HEK293 (cell line): ENCODE measurements at regions not wholly inside any gene's neighbourhood (a gene's known extent, or its start where the extent isn't known, plus 50 kb on each side); places are given as distances from the start of the nearest gene placed in this dataset.

Experiments
- CTCF ChIA-PET: fragments of 350-600 bp; formaldehyde crosslinking; extraction: SDS; loops from one replicate; lab custom pipeline; 2021; ENCODE audit warnings: antibody characterized with exemption; lab: Yijun Ruan, JAX
- POLR2A ChIA-PET: fragments of 300-600 bp; formaldehyde crosslinking; extraction: SDS; loops from one replicate; lab custom pipeline; 2020; ENCODE audit warnings: antibody characterized with exemption, inconsistent platforms; lab: Yijun Ruan, JAX
- H3K27ac ChIP-seq: fragments of 200-500 bp; sonication (Bioruptor generic); 2 replicates; pipeline ENCODE4 v1.5.1; 2014; ENCODE audit warnings: low read depth, low read length, control low read depth, inconsistent platforms; ENCODE audit errors: extremely low read depth
- H3K36me3 ChIP-seq, 2 experiments: fragments of 200-500 bp in 1 of 2; sonication (Bioruptor generic) in 1 of 2; 1 replicate in 1 of 2; 2 replicates in 1 of 2; pipeline ENCODE4 v1.5.1; 2014 to 2017; ENCODE audit warnings: inconsistent platforms in 2 of 2, low read length in 2 of 2; ENCODE audit not compliant: control insufficient read depth in 2 of 2, insufficient read depth in 1 of 2
- H3K4me1 ChIP-seq: fragments of 200-500 bp; sonication (Bioruptor generic); 2 replicates; pipeline ENCODE4 v1.5.1; 2014; ENCODE audit warnings: mild to moderate bottlenecking, low read length, inconsistent platforms; ENCODE audit not compliant: control insufficient read depth, insufficient read depth
- H3K4me3 ChIP-seq: 2 replicates; pipeline ENCODE4 v1.5.1; 2011; ENCODE audit warnings: low read depth, mild to moderate bottlenecking, control low read depth, low read length, moderate library complexity
- H3K9me3 ChIP-seq: fragments of 200-500 bp; sonication (Bioruptor generic); 2 replicates; pipeline ENCODE4 v1.5.1; 2014; ENCODE audit warnings: low read depth, low read length, inconsistent platforms; ENCODE audit not compliant: control insufficient read depth, insufficient read depth
- GLI2 ChIP-seq: fragments of 450-650 bp; formaldehyde crosslinking; IDR thresholded peaks from 2 replicates; pipeline ENCODE4; 2017; ENCODE audit warnings: missing biosample characterization, missing genetic modification characterization, low read depth, borderline replicate concordance
- GLIS2 ChIP-seq: fragments of 450-650 bp; formaldehyde crosslinking; IDR thresholded peaks from 2 replicates; pipeline ENCODE4 v1.5.1; 2016; ENCODE audit warnings: missing biosample characterization, missing genetic modification characterization
- MEIS1 ChIP-seq: sonication (generic); formaldehyde crosslinking; IDR thresholded peaks from 2 replicates; pipeline ENCODE4 v1.8.1; 2022; ENCODE audit warnings: missing genetic modification reagents, mild to moderate bottlenecking, borderline replicate concordance
- SETDB1 ChIP-seq: IDR thresholded peaks from one replicate; pipeline ENCODE4 v1.6.1; 2017; ENCODE audit warnings: mild to moderate bottlenecking, low read length, moderate library complexity, mixed read lengths; ENCODE audit not compliant: insufficient read length
- ZBTB8A ChIP-seq: fragments of 450-650 bp; formaldehyde crosslinking; IDR thresholded peaks from 2 replicates; pipeline ENCODE4 v1.5.1; 2016; ENCODE audit warnings: missing biosample characterization, missing genetic modification characterization
- ZFHX2 ChIP-seq: fragments of 450-650 bp; formaldehyde crosslinking; conservative IDR thresholded peaks from 2 replicates; pipeline ENCODE4 v1.5.1; 2016; ENCODE audit warnings: missing biosample characterization, missing genetic modification characterization
- ZNF10 ChIP-seq: fragments of 450-650 bp; formaldehyde crosslinking; IDR thresholded peaks from 2 replicates; pipeline ENCODE4 v1.5.1; 2017; ENCODE audit warnings: missing biosample characterization, missing genetic modification characterization
- ZNF121 ChIP-seq: fragments of 450-650 bp; formaldehyde crosslinking; IDR thresholded peaks from 2 replicates; pipeline ENCODE4 v1.5.1; 2016; ENCODE audit warnings: missing biosample characterization, missing genetic modification characterization
- ZNF174 ChIP-seq: fragments of 450-650 bp; formaldehyde crosslinking; IDR thresholded peaks from 2 replicates; pipeline ENCODE4 v1.5.0; 2017; ENCODE audit warnings: missing biosample characterization, mild to moderate bottlenecking, missing genetic modification characterization
- ZNF202 ChIP-seq: fragments of 450-650 bp; formaldehyde crosslinking; IDR thresholded peaks from 2 replicates; pipeline ENCODE4 v1.5.1; 2016; ENCODE audit warnings: missing biosample characterization, missing genetic modification characterization, borderline replicate concordance
- ZNF292 ChIP-seq: fragments of 450-650 bp; formaldehyde crosslinking; IDR thresholded peaks from 2 replicates; pipeline ENCODE4 v1.5.1; 2016; ENCODE audit warnings: low read depth, missing biosample characterization, missing genetic modification characterization, borderline replicate concordance
- ZNF311 ChIP-seq: fragments of 450-650 bp; formaldehyde crosslinking; IDR thresholded peaks from 2 replicates; pipeline ENCODE4 v1.5.1; 2017; ENCODE audit warnings: missing biosample characterization, missing genetic modification characterization, borderline replicate concordance
- ZNF350 ChIP-seq: fragments of 450-650 bp; formaldehyde crosslinking; IDR thresholded peaks from 2 replicates; pipeline ENCODE4 v1.5.0; 2017; ENCODE audit warnings: missing biosample characterization, mild to moderate bottlenecking, missing genetic modification characterization
- ZNF354C ChIP-seq: fragments of 450-650 bp; formaldehyde crosslinking; IDR thresholded peaks from 2 replicates; pipeline ENCODE4 v1.5.1; 2016; ENCODE audit warnings: missing biosample characterization, missing genetic modification characterization, low read depth, borderline replicate concordance
- ZNF404 ChIP-seq: fragments of 450-650 bp; formaldehyde crosslinking; IDR thresholded peaks from 2 replicates; pipeline ENCODE4 v1.5.1; 2017; ENCODE audit warnings: missing biosample characterization, missing genetic modification characterization
- ZNF561 ChIP-seq: fragments of 450-650 bp; IDR thresholded peaks from 2 replicates; pipeline ENCODE4 v1.5.1; 2018; ENCODE audit warnings: missing biosample characterization, missing genetic modification characterization, borderline replicate concordance
- ZNF600 ChIP-seq: fragments of 450-650 bp; formaldehyde crosslinking; IDR thresholded peaks from 2 replicates; pipeline ENCODE4 v1.5.1; 2016; ENCODE audit warnings: missing biosample characterization, missing genetic modification characterization
- ZNF747 ChIP-seq: fragments of 450-650 bp; formaldehyde crosslinking; IDR thresholded peaks from 2 replicates; pipeline ENCODE4 v1.5.1; 2016; ENCODE audit warnings: missing biosample characterization, missing genetic modification characterization
- TF ChIP-seq, protein P1 (sequence below): fragments of 450-650 bp; formaldehyde crosslinking; IDR thresholded peaks from 2 replicates; pipeline ENCODE4 v1.5.1; 2016; ENCODE audit warnings: missing biosample characterization, missing genetic modification characterization
- TF ChIP-seq, protein P2 (sequence below): fragments of 450-650 bp; formaldehyde crosslinking; IDR thresholded peaks from 2 replicates; pipeline ENCODE4 v1.5.1; 2016; ENCODE audit warnings: missing biosample characterization, missing genetic modification characterization

DNA sequence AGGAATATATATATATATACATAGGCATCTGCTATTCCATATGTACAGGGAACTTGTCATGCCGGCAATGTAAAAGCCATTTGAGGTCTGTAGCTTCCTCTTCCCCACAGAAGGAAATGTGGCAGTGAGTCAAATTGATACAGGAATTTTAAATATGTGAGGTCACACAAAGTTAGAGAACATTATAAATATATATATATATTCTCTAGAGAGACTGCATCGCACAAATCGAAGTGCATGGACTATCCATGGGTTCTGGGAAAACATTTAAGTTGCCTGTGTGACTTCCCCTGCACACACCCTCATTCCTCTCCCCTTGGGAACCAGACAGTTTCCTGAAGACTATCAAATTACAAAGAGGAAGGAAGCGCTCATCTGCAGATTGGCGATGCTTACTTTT, 100.9 kb upstream of the CCDC91 start:
- TF ChIP-seq ZNF10 (tag by site-specific recombination) (no peak), ZNF354C (tag by site-specific recombination) (no peak), GLIS2 (tag by site-specific recombination) (no peak)
- TF ChIP-seq, all 188 proteins: peak for 0
- ChIA-PET CTCF (interaction anchor here (0.7 kb wide), 1 partner anchor 718 kb away, joined by 3 read pairs; no protein-coding TSS in a partner anchor), POLR2A (no interaction called here)
- Histone ChIP-seq H3K27ac (no peak overlapping the region), H3K4me1 (no peaks in the 10 kb centered on the region), H3K4me3 (no peak overlapping the region), H3K9me3 (no peaks in the 10 kb centered on the region), H3K36me3 (no peaks in the 10 kb centered on the region)

DNA sequence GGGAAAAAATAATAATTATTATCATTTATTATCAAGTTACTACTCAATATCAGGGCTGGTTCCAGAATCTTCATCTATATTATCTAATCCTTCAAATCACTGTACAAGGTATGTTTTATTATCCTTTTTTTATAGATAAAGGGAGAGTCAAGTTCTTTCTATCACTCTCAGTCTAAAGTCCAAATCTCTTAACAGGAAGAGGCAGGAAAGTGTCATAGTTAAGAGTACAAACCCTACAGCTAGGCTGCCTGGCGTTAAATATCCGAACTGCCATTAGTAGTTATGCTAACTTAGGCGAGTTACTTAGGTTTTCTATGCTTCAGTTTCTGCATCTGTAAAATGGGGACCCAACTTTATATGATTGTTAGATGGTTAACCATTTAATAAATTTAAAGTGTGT, 99.4 kb upstream of the CCDC91 start:
- Histone ChIP-seq H3K27ac (no peak overlapping the region), H3K36me3 (no peaks in the 10 kb centered on the region), H3K9me3 (no peaks in the 10 kb centered on the region), H3K4me3 (no peak overlapping the region), H3K4me1 (no peaks in the 10 kb centered on the region)
- ChIA-PET CTCF (interaction anchor here (0.7 kb wide), 1 partner anchor 562 kb away, joined by 3 read pairs; no protein-coding TSS in a partner anchor), POLR2A (no interaction called here)
- no peak for TF ChIP-seq MEIS1 (CRISPR knock-in tag)
- no peak for TF ChIP-seq ZNF350 (tag by site-specific recombination)

DNA sequence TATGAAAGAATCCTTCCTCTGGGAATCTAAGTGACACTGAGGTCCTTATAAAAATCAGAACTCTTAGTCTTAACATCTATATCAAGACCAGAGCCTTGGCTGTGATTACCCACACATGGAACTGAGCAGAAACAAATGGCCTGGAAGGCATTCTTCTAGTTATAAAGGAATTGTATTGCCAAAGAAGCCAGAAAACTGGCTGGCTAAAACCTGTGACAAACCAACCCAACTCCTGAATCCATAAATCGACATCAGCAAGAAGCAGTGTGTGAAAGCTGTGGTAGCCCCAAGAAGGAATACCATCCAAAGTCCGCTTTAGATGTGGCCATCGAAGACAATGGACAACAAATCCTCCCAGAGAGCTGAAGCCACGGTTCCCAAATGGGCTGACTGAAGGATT, 97.9 kb upstream of the CCDC91 start:
- POLR2A ChIA-PET = no interaction called here
- Histone ChIP-seq H3K27ac (no peak overlapping the region), H3K4me3 (no peak overlapping the region), H3K9me3 (no peaks in the 10 kb centered on the region), H3K36me3 (no peaks in the 10 kb centered on the region), H3K4me1 (no peaks in the 10 kb centered on the region)
- CTCF ChIA-PET = no interaction called here
- TF ChIP-seq ZNF747 (tag by site-specific recombination) = no peak
- TF ChIP-seq ZNF600 (tag by site-specific recombination) = no peak
- TF ChIP-seq ZNF202 (tag by site-specific recombination) = no peak

- H3K9me3 ChIP-seq = no peaks in the 10 kb centered on the region
- no peaks in the 10 kb centered on the region for H3K4me1 ChIP-seq
- H3K4me3 ChIP-seq = no peak overlapping the region
- no peak overlapping the region for H3K27ac ChIP-seq
- TF ChIP-seq ZBTB8A (tag by site-specific recombination) (no peak), ZNF121 (tag by site-specific recombination) (no peak), ZNF292 (tag by site-specific recombination) (no peak), ZNF561 (tag by site-specific recombination) (no peak), ZNF174 (tag by site-specific recombination) (no peak), ZFHX2 (tag by site-specific recombination) (no peak), ZNF404 (tag by site-specific recombination) (no peak), SETDB1 (no peak), GLI2 (tag by site-specific recombination) (no peak), ZNF311 (tag by site-specific recombination) (no peak)
- TF ChIP-seq, protein P1, sequence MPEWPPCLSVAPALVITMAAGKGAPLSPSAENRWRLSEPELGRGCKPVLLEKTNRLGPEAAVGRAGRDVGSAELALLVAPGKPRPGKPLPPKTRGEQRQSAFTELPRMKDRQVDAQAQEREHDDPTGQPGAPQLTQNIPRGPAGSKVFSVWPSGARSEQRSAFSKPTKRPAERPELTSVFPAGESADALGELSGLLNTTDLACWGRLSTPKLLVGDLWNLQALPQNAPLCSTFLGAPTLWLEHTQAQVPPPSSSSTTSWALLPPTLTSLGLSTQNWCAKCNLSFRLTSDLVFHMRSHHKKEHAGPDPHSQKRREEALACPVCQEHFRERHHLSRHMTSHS (tag by site-specific recombination) = no peak
- TF ChIP-seq, protein P2, sequence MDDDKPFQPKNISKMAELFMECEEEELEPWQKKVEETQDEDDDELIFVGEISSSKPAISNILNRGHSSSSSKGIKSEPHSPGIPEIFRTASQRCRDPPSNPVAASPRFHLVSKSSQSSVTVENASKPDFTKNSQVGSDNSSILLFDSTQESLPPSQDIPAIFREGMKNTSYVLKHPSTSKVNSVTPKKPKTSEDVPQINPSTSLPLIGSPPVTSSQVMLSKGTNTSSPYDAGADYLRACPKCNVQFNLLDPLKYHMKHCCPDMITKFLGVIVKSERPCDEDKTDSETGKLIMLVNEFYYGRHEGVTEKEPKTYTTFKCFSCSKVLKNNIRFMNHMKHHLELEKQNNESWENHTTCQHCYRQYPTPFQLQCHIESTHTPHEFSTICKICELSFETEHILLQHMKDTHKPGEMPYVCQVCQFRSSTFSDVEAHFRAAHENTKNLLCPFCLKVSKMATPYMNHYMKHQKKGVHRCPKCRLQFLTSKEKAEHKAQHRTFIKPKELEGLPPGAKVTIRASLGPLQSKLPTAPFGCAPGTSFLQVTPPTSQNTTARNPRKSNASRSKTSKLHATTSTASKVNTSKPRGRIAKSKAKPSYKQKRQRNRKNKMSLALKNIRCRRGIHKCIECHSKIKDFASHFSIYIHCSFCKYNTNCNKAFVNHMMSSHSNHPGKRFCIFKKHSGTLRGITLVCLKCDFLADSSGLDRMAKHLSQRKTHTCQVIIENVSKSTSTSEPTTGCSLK (tag by site-specific recombination) = no peak
- ChIA-PET POLR2A (interaction anchor here (0.7 kb wide), 1 partner anchor 18 kb away, joined by 3 read pairs; no protein-coding TSS in a partner anchor), CTCF (no interaction called here)
- no peaks in the 10 kb centered on the region for H3K36me3 ChIP-seq
These were observed 93.6 kb upstream of the CCDC91 start for GRCh38 chr12:28096649-28097048.
